SHP77 (cell line): ENCODE measurements at regions not wholly inside any gene's neighbourhood (a gene's known extent, or its start where the extent isn't known, plus 50 kb on each side); places are given as distances from the start of the nearest gene placed in this dataset.

Experiments
- DNase-seq, 2 experiments: peaks; one replicate each; lab custom pipeline; 2025; lab: John Stamatoyannopoulos, UW

DNA sequence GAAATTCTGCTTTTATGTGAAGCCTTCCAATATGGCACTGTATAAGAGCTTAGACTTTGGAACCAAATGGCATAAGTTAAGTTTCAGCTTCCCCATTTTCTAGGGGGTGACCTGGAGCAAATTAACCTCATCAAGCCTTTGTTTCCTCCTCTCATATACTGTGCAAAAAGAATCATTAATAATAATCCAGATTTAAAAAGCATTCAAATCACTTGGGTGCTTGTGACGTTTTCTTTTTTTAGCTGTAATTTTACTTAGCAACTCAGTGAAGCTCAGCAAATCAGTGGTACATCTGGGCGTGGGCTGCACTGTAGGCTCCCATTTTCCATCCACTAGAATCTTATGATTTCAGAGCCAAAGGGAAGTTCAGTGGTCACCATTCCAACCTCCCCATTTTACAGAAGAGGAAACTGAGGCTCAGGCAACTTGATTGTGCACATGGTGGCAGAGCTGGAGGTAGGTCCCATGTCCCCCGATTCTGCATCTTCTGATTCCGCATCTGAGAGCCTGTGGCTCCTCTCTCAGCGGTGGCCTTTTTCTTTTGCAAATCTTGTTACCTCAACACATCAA, 131.2 kb downstream of the SNAPC1 start:
- DNase-seq: no peak

DNA sequence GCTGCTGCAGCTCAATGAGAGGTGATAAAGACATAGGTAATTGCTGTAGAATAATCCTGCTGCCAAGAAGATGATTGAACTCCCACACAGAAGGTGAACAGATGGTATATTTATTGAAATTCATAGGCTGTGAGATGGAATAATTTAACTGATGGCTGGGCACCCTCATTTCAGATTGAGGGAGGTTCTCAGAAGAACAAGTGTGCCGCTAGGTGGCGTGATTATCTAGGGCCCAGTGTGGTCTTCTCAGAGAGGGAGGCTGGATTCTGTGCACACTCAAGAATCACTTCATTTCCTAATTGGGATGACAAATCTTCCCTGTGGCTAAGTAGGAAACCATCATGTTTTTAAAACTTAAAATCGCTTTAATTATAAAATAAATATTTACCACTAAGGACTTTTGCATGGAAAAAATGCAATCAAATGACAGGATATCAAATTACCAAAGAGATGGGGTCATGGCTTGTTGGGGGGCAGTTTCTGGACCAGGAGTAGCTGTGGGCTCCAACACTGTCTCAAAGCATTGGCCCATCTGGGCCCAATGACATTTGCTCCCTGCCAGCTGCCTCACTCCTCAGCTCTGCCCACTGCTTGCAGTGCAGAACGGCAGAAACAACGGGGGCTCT, 132.3 kb downstream of the SNAPC1 start:
- peak; percentile 9 to 59 for DNase-seq

DNA sequence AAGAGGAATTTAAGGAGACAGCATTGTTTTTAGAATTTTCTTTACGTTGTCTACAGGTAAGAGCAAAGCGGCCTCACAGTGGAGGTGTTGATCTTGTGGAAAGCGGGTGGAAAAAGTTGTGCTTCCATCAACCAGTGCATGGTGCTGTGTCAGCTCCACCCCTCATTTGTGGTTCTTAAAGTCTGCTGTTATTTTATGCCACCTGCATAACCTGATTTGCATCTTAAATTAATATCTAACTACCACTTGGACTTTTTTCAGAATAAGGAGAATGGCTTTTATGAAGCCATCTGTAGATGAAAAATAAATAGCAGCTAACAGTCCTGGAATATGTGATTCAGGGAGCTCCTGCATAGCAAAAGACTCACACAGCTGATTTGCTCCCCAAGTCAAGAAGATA, 135.1 kb downstream of the SNAPC1 start:
- no peak for DNase-seq

DNA sequence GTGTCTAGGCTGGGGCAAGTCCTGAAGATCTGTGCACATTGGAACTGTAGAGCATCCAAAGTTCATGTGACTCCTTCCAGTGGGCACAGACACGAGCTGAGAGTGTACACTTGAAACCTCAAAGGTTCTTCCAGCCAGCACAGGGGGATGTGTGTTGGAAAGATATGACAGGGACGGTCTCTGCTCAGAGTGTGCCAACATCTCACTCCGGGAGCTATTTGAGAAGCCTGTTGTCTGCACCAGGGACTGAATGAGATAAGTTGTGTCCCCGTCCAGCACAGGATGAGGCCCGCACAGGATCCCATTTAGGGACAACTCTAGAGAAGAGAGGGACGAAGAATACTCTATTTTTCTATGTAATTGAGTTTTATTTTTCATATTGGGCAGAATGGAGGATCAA, 136.3 kb downstream of the SNAPC1 start:
- no peak for DNase-seq

DNA sequence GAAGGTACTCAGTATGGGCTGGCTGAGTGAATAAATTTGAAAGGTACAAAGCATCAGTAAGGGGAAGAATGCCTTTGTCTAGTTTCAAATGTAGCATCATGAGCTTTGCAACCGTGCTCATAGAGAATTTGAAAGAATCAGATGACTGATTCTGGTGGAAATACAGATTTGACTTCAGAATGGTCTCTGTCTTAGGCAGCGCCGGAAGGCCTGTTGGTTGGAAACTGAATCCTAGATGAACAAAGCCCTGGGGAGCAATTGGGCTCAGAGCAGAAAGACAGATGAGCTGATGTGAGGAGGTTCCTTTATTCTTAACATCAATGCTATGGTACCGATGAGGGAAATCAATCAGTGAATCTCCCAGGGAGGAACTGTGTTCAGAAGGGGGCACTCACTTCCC, 137.3 kb downstream of the SNAPC1 start:
- no peak for DNase-seq

DNA sequence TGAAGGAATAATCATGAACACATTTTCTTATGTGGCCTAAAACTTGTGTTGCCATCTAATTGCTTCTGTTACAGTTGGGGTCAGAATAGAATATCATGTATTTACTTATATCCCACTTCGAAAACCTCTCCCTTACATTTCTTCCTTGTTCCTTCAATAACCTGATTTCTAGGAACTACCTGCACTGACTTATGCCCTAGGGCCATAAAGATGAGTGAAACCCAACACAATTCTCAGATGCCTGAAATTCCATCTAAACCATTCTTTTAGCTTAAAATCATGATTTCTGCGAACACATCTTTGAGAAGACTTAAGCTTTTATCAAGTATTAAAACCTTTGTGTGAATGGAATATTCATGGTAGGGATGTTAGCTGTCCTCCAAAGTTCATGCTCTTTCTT, 142.7 kb downstream of the SNAPC1 start:
- DNase-seq: no peak

DNA sequence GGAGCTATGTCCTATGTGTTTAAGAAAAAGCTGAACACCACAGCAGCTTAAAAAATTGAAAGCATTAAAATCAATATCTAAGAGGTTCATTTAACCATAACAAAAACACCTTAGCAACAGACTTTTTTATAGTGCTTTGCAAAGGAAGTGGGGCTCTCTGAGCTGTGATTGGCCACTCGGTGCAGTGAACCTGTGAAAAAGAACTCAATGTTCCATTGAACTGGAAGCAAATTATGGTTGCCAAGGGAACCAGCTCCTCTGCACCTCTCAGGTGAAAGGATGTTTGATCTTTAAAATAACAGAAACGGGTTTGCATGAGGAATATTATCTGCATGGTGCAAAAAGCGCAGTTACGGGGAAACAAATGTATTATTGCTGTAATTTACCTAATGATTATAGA, 149.4 kb downstream of the SNAPC1 start:
- DNase-seq: no peak

DNA sequence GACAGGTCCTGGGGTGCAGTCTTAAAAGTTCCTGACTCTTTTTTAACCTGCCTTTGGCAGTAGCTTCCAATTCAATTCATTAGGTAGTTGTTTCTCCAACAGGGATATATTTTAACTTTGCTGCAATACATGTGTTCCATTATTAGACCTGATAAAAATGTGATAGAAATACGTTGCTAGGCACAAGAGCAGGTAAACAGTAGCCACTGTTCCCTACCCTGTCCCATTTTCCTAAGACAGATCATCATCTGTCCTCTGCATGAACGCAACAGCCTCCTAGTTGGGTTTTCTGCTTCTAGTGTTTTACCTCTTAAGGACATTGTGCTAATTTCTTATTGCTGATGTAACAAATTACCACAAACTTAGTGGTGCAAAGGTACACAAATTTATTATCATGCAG, 156.8 kb downstream of the SNAPC1 start:
- no peak for DNase-seq

DNA sequence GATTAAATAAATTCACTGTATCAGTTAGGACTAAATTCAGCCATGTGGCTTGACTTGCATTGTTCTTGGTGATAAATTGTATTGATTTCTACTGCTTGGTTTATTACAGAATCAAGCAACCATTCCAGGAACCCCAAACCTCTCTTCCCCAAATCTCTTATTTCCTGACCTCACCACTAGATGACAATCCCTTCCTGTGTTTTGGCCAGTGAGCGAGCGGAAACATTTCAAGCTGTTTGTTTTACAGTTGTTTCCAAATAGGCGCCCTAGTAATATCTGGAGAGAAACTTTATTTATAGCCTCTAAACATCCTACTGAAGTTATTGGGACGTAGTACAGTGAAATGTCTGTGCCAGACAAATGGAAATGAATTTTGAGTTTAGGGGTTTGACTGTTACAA, 161.1 kb downstream of the SNAPC1 start:
- no peak for DNase-seq

DNA sequence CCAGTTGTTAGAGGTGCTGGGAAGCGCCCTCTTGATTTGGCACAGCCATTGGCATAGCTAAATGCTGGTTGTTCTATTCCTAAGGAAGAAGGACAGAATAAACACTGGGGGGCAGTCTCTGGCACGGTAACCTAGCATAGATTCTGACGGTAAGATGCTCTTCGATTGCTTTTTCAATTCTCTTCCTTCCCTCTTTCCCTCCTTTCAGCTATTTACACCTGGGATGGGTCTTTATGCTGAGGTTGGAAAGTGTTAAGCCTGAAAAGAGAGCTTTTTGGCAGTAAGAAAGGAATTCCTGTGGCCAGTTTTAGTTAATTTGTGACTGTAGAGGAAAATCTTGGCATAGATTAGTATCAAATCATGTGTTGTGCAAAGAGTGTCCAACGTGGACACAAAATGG, 162.8 kb downstream of the SNAPC1 start:
- no peak for DNase-seq

DNA sequence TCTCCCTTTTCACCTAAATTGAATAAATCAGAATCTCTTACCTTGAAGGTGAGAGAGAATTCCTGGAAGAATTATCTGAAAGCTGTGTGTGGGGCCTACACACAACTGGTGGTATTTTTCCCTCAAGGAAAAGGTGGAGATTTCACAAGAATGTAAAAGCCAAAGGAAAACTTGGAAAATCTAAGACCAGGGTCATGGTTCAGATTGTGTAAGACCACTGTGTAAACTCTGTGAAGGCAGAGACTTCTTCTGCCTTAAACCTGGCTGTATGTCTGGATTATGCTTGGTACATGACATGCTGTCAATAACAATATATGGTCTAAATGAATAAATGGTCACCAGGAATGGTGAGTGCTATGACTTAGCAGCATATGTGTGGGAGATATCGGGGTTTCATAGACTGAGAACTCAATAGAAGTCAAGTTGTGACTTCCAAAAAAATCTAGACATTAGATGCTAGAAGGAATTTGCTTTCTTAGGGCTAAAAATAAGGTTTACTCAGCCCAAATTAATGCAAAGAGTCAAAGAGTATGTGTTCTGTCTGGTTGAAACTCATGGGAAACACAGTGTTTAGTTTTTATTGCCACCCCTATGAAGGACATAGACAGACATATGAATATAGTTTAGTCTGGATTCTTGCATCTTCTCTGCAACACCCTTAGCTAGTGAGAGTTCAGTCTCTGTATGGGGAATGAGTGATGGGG, 163.7 kb downstream of the SNAPC1 start:
- no peak for DNase-seq

DNA sequence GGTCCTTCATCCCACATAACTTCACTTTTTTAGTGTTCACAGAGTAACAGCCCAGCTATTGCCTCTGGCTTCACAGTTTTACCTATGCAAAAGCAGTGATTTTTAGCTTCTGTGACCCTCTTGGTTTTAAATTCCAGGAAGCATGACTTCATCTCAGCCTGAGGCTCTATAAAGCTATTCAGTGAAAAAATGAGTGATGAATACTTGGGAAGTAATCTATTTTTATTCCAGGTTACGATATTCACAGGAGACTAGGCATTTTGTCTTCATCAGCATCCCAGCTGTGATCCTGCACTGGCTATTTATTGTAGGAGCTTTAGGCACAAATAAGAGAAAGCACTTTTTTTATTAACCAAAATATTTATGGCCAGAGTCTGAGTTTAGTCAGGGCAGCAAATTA, 164.8 kb downstream of the SNAPC1 start:
- no peak for DNase-seq

DNA sequence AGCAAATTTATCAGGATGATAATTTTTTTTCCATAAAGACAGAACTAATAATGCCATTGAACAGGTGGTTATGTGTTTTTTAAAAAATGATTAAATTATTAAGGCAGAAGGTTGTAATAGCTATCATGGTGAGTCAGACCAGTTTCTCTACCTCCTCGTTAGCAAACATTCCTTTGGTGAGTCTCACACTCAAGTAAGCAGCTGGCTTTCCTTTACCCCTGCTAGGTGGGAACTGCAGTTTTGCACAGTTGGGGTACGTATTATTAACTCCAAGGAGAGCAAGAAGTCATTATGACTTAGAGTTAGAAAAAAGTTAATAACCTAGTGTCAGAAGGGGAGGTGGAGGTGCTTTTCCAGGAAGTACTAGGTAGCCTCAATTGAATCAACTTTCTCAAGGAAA, 165.3 kb downstream of the SNAPC1 start:
- DNase-seq: no peak

DNA sequence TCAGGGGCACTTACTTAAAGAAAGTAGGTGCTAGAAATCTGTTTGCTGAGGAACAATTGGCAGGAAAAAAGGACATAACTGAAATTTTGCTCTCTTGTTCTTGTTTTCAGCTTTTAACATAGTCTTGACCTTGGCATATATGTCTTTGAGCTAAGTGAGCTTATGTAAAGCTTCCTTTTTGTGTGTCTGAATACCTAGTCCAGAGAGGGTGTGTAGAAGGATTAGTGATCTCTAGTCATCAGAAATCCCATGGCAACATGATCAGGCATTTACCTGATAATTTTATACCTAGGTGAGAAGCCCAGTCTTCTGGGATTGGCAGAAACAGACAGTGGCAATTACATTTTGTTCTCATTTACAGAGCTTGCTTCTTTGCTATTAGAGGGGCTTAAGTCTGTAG, 166.1 kb downstream of the SNAPC1 start:
- no peak for DNase-seq

DNA sequence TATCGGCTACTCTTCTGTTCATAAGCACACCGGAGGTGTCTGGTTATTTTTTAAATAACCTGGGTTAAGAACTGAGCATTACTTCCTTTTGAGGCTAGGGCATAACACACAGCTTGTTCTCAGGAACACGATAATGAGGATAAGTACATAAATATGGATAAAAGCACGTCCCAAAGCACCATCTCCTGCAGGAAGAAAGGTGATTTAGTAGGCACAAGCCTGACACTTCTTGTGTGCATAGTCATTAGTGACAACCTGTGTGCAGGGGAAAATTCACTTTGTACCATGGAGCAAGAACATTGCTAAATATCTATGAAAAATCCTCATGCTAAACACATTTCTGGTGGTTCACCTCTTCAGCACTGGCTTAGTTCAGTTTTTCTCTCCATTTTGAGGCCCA, 166.5 kb downstream of the SNAPC1 start:
- no peak for DNase-seq

DNA sequence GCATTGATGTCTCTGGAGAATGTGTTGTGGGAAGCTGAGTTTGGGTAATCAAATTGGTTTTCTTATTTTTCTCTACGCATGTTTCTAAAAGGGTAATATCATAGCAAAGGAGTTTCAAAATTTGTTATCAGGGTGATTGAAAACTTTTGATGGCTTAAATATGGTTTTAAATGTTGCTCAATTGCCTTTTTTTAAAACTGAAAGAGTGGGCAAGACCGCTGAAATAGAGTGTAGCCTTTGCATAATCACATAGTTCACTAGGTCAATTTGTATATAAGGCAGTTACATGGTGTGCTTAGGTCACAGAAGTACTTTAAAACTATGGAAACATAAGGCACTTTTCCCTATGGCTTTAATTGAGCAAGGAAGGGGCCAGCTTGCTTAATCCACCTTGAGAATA, 167.4 kb downstream of the SNAPC1 start:
- no peak for DNase-seq

DNA sequence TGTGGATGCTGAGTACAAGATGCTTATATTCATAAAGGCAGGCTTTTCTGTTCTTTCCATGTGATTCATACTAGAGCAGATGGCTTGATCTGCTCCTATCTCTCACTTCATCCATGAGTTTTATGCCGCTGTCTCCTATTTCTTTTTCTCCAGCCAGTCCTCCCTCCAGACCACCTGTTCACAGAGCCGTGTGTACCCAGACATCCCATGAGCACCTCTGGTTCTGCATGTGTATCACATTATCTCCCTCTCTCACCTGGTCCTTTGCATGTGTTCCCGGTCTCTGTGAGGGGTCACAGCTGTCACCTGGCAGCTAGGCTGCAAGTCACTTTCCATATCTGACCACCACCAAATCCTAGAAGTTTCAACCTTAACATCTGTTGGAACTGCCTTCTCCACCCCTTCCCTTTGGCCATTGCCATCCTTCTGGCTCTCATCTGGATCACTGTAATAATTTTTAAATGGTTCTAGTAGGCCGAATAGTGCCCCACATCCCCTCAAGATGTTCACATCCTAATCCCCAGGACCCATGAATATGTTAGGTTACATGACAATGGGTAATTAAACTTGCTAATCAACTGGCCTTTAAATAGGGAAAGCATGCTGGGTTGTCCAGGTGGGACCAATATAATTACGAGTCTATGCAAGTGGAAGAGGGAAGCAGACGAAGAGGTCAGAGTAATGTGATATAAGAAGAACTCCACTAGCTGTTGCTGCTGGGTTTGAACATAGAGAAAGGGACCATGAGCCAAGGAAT, 168.1 kb downstream of the SNAPC1 start:
- no peak for DNase-seq

DNA sequence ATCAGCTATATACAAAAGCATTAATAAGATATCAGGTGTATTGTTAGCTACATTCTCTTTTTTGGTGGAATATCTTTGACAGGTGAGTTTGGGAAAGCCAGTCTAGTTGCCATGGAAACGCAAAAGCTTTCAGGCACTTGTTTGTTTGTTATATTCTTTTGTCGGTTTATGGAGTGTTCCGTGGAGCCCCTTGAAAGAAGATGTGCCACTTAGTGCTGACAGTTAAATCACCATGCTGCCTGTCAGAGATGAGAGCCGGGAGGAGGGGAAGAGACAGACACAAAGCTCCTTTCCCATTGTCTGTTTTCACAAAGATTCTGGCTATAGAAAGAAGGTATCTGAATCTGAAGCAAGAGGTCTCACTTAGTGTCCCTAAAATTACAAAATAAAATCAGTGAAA, 170.8 kb downstream of the SNAPC1 start:
- DNase-seq: no peak

DNA sequence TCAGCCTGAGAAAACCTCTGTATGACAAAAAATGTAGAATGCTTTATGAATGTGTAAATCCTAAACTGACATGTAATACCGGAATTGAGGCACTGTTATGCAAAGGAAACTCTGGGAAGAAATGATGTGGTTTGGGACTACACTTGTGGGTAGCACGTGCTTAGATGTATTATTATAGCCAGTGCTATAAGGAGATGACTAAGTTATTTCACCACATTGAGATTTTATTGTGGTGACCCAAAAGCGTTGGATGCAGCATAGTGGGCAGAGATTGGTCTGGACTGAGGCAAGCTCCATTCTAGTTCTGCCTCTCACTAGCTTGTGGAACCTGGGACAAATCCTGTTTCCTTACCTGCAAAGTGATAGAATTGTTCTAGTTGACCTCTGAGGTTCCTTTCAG, 172.2 kb downstream of the SNAPC1 start:
- DNase-seq: no peak

DNA sequence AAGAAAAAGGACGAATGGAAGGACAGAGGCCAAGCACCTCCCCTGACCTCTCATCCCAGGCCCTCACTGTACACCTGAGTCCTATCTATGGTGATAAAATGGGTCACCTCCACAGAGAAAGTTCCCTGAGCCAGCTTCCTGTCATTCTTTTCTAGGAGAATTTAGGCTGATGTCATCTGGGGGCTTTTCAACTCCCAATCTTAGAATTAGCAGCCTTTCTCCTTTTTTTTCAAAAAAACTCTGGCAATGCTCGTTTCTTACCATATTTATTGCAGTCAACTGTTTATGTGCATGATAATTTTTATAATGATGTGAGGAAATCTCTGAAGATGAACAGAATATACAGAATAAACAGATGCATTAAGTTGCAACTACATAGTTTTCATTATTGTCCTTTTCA, 177.6 kb downstream of the SNAPC1 start:
- no peak for DNase-seq

DNA sequence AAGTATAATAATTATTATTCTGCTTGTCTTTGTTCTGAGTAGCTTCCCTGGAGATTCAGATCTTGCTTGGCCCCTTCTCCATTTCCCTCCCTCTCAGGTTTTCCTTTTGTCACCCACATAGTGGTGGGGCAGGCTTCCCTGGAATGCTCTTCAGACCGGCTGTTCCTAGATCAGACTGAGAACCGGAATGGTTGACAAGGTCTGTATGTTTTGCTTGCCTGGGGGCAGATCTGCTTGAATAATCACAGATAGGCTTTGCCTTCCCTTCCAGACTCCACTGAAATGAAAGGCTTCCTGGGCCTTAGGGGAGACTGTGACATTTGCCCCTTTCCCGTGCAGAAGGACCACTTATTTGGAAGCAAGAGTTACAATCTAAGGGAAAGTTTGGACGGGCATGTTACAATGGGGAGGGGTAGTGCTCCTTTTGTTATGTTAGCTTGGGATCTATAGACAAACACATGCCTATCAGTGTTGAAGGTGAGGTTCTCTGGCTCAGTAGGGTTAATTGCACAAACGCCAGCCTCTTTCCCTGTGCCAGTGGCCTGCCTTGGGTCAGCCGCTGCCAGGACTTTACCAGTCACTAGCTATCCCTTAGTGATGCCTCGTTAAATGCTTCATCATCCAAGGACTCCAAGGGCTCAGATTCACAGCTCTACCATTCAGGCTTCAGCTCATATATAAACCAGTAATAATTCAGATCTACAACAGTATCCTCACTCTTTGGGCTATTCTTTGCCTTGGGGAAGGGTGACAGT, 178.6 kb downstream of the SNAPC1 start:
- no peak for DNase-seq

DNA sequence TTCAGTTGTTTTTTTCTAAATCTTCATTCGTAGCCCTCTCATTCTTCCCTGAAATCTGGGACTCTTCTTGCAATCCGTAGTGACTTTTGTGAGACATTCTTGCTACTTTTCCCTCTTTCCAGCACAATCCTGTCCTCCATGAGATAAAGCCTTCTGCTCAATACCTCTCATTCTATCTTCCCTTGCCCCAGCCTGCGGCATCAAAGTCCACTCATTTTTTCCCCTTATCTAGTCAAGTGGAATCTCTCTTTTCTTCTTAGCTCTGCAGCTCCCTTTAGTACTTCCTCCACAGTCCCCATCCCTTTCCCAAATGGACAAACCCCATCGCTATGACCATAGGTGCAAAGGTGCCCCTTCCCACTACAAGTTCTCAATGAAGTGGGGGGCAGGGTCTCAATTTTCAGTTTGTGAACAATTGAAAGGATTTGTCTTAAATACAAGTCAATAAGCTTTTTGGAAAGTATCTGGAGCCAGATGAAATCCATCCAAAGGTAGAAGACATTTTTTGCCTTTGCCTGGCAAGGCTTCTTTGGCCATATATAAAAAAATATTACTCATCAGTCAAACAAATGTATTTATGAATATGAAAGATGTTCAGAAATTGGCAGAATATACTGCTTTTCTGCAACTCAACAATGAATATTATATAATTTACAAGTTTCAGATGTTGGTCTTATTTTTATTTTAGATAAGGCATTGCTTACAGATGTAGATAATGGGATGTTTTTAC, 179.4 kb downstream of the SNAPC1 start:
- no peak for DNase-seq
